Esophagus muscularis mucosa (tissue), 4 donors: ENCODE measurements at regions not wholly inside any gene's neighbourhood (a gene's known extent, or its start where the extent isn't known, plus 50 kb on each side); places are given as distances from the start of the nearest gene placed in this dataset.

Source experiments
- CTCF ChIP-seq, 3 experiments: fragments of 200-600 bp in 2 of 3; fragments of 450-650 bp in 1 of 3; sonication (generic) in 2 of 3; IDR thresholded peaks; one replicate each; pipeline ENCODE4 v1.5.1; 2017 to 2019; ENCODE audit warnings: antibody characterized with exemption in 3 of 3, mild to moderate bottlenecking in 2 of 3, moderate library complexity in 1 of 3
- EP300 ChIP-seq: sonication (generic); formaldehyde crosslinking; IDR thresholded peaks from one replicate; pipeline ENCODE4 v1.6.1; 2017; ENCODE audit warnings: antibody characterized with exemption
- POLR2A ChIP-seq: fragments of 450-650 bp; IDR thresholded peaks from one replicate; pipeline ENCODE4 v1.6.1; 2017; ENCODE audit warnings: antibody characterized with exemption, moderate library complexity, mild to moderate bottlenecking, low read depth
- POLR2AphosphoS5 ChIP-seq, 2 donors: sonication (generic); formaldehyde crosslinking; IDR thresholded peaks; one replicate each; pipeline ENCODE4 v1.6.1; 2017; ENCODE audit warnings: antibody characterized with exemption in 2 of 2

GRCh38 chr3:137295336-137295735, 337.6 kb downstream of the IL20RB start:
- TF ChIP-seq POLR2AphosphoS5 (IDR thresholded peaks at IDR 0.05) (no peak), CTCF (IDR thresholded peaks at IDR 0.05) (no peak), POLR2A (no peak), EP300 (no peak)
